GM12878 (cell line): ENCODE measurements at regions not wholly inside any gene's neighbourhood (a gene's known extent, or its start where the extent isn't known, plus 50 kb on each side); places are given as distances from the start of the nearest gene placed in this dataset.

Source experiments
- ATAC-seq: fragments of 200-7000 bp; cut with Tn5 transposase; 3 replicates; pipeline ENCODE4 v1.9.1; 2020; ENCODE audit warnings: mild to moderate bottlenecking, moderate library complexity
- BruUV-seq: library from RNA; stranded (reverse); fragments of 400-500 nt; replicated peaks from 2 replicates; lab custom pipeline; 2021; lab: Mats Ljungman, UMichigan
- CTCF ChIA-PET: fragments of 300-600 bp; sonication (Branson Sonifier 250); formaldehyde crosslinking; extraction: SDS; loops from one replicate; lab custom pipeline; 2021; ENCODE audit warnings: inconsistent platforms; lab: Yijun Ruan, JAX
- POLR2A ChIA-PET: fragments of 350-600 bp; formaldehyde crosslinking; extraction: SDS; loops from one replicate; lab custom pipeline; 2021; ENCODE audit warnings: inconsistent platforms; lab: Charles Lee
- RAD21 ChIA-PET: fragments of 300-600 bp; sonication (Branson Sonifier 250); formaldehyde crosslinking; loops from one replicate; lab custom pipeline; 2023; ENCODE audit warnings: antibody characterized with exemption; ENCODE audit not compliant: unreplicated experiment; lab: Charles Lee
- SMC1A ChIA-PET: fragments of 300-600 bp; sonication (Branson Sonifier 250); formaldehyde crosslinking; loops from one replicate; lab custom pipeline; 2023; ENCODE audit not compliant: unreplicated experiment, uncharacterized antibody; lab: Charles Lee
- DNase-seq: peaks from one replicate; pipeline ENCODE4 v3.0.0-alpha.2; 2011; ENCODE audit warnings: low read depth, low spot score
- FAIRE-seq: peaks from 3 replicates; lab custom pipeline; 2011; peaks lifted over from hg19 to GRCh38; lab: Jason Lieb, UNC
- H2AFZ ChIP-seq: 2 replicates; pipeline ENCODE4 v1.6.0; 2011; ENCODE audit warnings: low read depth, low read length, control low read depth; ENCODE audit not compliant: control insufficient read depth
- H3K27ac ChIP-seq: 2 replicates; pipeline ENCODE4 v1.5.1; 2011; ENCODE audit warnings: control low read depth; ENCODE audit not compliant: control insufficient read depth, insufficient read depth
- H3K27me3 ChIP-seq, 2 experiments: replicated peaks in 1 of 2; 2 replicates each; pipeline versions ENCODE4 v1.6.0 to v1.6.1; 2011; ENCODE audit warnings: low read length in 1 of 2; ENCODE audit not compliant: control insufficient read depth in 2 of 2, insufficient read depth in 2 of 2
- H3K36me3 ChIP-seq, 2 experiments: 2 replicates each; pipeline ENCODE4 v1.5.1; 2011; ENCODE audit warnings: low read length in 1 of 2; ENCODE audit not compliant: control insufficient read depth in 2 of 2, insufficient read depth in 2 of 2
- H3K4me1 ChIP-seq: 2 replicates; pipeline ENCODE4 v1.6.1; 2011; ENCODE audit warnings: mild to moderate bottlenecking, low read length, moderate library complexity, mixed read lengths; ENCODE audit not compliant: control insufficient read depth, insufficient read depth
- H3K4me2 ChIP-seq: 2 replicates; pipeline ENCODE4 v1.6.0; 2011; ENCODE audit warnings: control low read depth; ENCODE audit not compliant: control insufficient read depth, insufficient read depth
- H3K4me3 ChIP-seq: fragments of 200-600 bp; sonication (generic); 2 replicates; pipeline ENCODE4 v1.5.1; 2016
- H3K79me2 ChIP-seq: 2 replicates; pipeline ENCODE4 v1.6.0; 2011; ENCODE audit warnings: low read length; ENCODE audit not compliant: control insufficient read depth, insufficient read depth
- H3K9ac ChIP-seq: 2 replicates; pipeline ENCODE4 v1.8.0; 2011; ENCODE audit warnings: low read length, control low read depth, mixed read lengths; ENCODE audit not compliant: control insufficient read depth, insufficient read depth
- H3K9me3 ChIP-seq: replicated peaks from 3 replicates; pipeline ENCODE4 v1.5.1; 2011; ENCODE audit warnings: mild to moderate bottlenecking, low read length; ENCODE audit not compliant: control insufficient read depth, insufficient read depth
- H4K20me1 ChIP-seq: 2 replicates; pipeline ENCODE4 v1.6.0; 2011; ENCODE audit not compliant: control insufficient read depth, insufficient read depth
- EGR1 ChIP-seq, 2 experiments: IDR thresholded peaks; 1 replicate in 1 of 2; 2 replicates in 1 of 2; pipeline ENCODE4 v1.6.1; 2011 to 2012; ENCODE audit warnings: low read depth in 2 of 2, low read length in 2 of 2, borderline replicate concordance in 1 of 2, mild to moderate bottlenecking in 1 of 2, moderate library complexity in 1 of 2
- IKZF1 ChIP-seq: fragments of 450-650 bp; conservative IDR thresholded peaks from 2 replicates; pipeline ENCODE4 v1.6.1; 2017; ENCODE audit warnings: antibody characterized with exemption, mild to moderate bottlenecking
- KLF5 ChIP-seq: fragments of 450-650 bp; IDR thresholded peaks from 2 replicates; pipeline ENCODE4 v1.6.1; 2014; ENCODE audit warnings: mild to moderate bottlenecking; ENCODE audit not compliant: partially characterized antibody
- MXI1 ChIP-seq: fragments of 150-350 bp; IDR thresholded peaks from 2 replicates; pipeline ENCODE4 v1.6.1; 2011; ENCODE audit warnings: low read depth, mild to moderate bottlenecking, inconsistent platforms, low read length, improper control_type of control experiment
- NBN ChIP-seq: fragments of 450-650 bp; IDR thresholded peaks from 2 replicates; pipeline ENCODE4 v1.6.1; 2016
- NR2C1 ChIP-seq: fragments of 450-650 bp; IDR thresholded peaks from 2 replicates; pipeline ENCODE4 v1.6.1; 2017; ENCODE audit warnings: antibody characterized with exemption, mild to moderate bottlenecking, moderate library complexity
- PBX3 ChIP-seq: IDR thresholded peaks from 2 replicates; pipeline ENCODE4 v1.6.1; 2011; ENCODE audit warnings: mild to moderate bottlenecking, low read depth, low read length, moderate library complexity; ENCODE audit not compliant: insufficient replicate concordance
- POLR2AphosphoS5 ChIP-seq: IDR thresholded peaks from 2 replicates; pipeline ENCODE4 v1.6.1; 2011; ENCODE audit warnings: mild to moderate bottlenecking, low read length, inconsistent platforms
- POU2F2 ChIP-seq: IDR thresholded peaks from 3 replicates; pipeline ENCODE4 v1.6.1; 2011; ENCODE audit warnings: low read depth, mild to moderate bottlenecking, low read length, borderline replicate concordance
- RB1 ChIP-seq: fragments of 450-650 bp; formaldehyde crosslinking; IDR thresholded peaks from 2 replicates; pipeline ENCODE4 v1.6.1; 2017; ENCODE audit warnings: mild to moderate bottlenecking, borderline replicate concordance
- RELA ChIP-seq: fragments of 450-650 bp; IDR thresholded peaks from 2 replicates; pipeline ENCODE4 v1.8.0; 2014; ENCODE audit warnings: borderline replicate concordance; ENCODE audit not compliant: partially characterized antibody
- SMARCA5 ChIP-seq: fragments of 450-650 bp; IDR thresholded peaks from 2 replicates; pipeline ENCODE4 v1.6.1; 2017; ENCODE audit warnings: mild to moderate bottlenecking
- TAF1 ChIP-seq: IDR thresholded peaks from 2 replicates; pipeline ENCODE4 v1.6.1; 2011; ENCODE audit warnings: mild to moderate bottlenecking, low read depth, low read length, borderline replicate concordance
- ZBED1 ChIP-seq: IDR thresholded peaks from 2 replicates; pipeline ENCODE4 v1.6.1; 2016; ENCODE audit warnings: borderline replicate concordance
- WGBS: methylation state at CpG from one replicate; pipeline ENCODE4 v1.1.6; 2016; ENCODE audit warnings: low lambda C conversion rate; ENCODE audit not compliant: insufficient replicate concordance, insufficient coverage; ENCODE audit errors: missing lambda C conversion rate; 5-methylcytosine and 5-hydroxymethylcytosine counted together
- in situ Hi-C: fragments of 300-500 bp; cut with MboI; formaldehyde crosslinking; loops from 9 replicates; pipeline ENCODE4 v1.14.3; 2018; ENCODE audit warnings: mixed read lengths
- intact Hi-C: fragments of 100-400 bp; cut with micrococcal nuclease; formaldehyde crosslinking; loops from one replicate; pipeline ENCODE4 v1.14.2; 2022; ENCODE audit not compliant: unreplicated experiment
- TF ChIP-seq, protein P1 (sequence below): fragments of 450-650 bp; formaldehyde crosslinking; IDR thresholded peaks from 2 replicates; pipeline ENCODE4 v1.4.0; 2022; ENCODE audit warnings: mild to moderate bottlenecking, moderate library complexity
- TF ChIP-seq, protein P2 (sequence below): IDR thresholded peaks from 2 replicates; pipeline ENCODE4 v1.6.1; 2012; ENCODE audit warnings: low read depth, low read length, improper control_type of control experiment

GRCh38 chr6:145138469-145139139 is 596.7 kb downstream of the EPM2A start (continued):
- TF ChIP-seq NR2C1 (no peak), SMARCA5 (no peak), EGR1 (IDR thresholded peaks at IDR 0.05; ENCODE audit: borderline replicate concordance in 1 of 2, low read depth in 2 of 2, low read length in 2 of 2) (no peak), MXI1 (no peak)

GRCh38 chr6:145139140-145139850 is 596.0 kb downstream of the EPM2A start:
- intact Hi-C loops (no loop called here), in situ Hi-C loops (no loop called here)
- ChIA-PET RAD21 (no interaction called here), POLR2A (no interaction called here), SMC1A (no interaction called here), CTCF (interaction anchor here (1.0 to 1.5 kb wide), 2 partner anchors 494 to 554 kb away, joined by 3 to 6 read pairs; no protein-coding TSS in a partner anchor)
- no peak overlapping the region for H2AFZ ChIP-seq
- DNase-seq (no peak), FAIRE-seq (no peak), ATAC-seq (no peak)
- 57% methylated on average over 7 of the region's 7 CpGs for WGBS
- BruUV-seq = no TSS peak
- H3K36me3 ChIP-seq = no peaks in the 10 kb centered on the region
- no peaks in the 10 kb centered on the region for H3K79me2 ChIP-seq
- no peaks in the 10 kb centered on the region; a peak in 1 of 4 replicates for H3K27me3 ChIP-seq
- no peak overlapping the region for H3K4me3 ChIP-seq
- no peak overlapping the region for H3K4me2 ChIP-seq
- no peak overlapping the region for H3K27ac ChIP-seq
- H3K4me1 ChIP-seq = no peaks in the 10 kb centered on the region
- H4K20me1 ChIP-seq = no peaks in the 10 kb centered on the region
- no peak overlapping the region for H3K9ac ChIP-seq
- no peaks in the 10 kb centered on the region for H3K9me3 ChIP-seq
- TF ChIP-seq POLR2AphosphoS5 (no peak), NBN (no peak), IKZF1 (no peak), TAF1 (no peak), PBX3 (no peak), RB1 (no peak), ZBED1 (no peak), RELA (no peak), KLF5 (no peak), POU2F2 (no peak)
- TF ChIP-seq, protein P1, sequence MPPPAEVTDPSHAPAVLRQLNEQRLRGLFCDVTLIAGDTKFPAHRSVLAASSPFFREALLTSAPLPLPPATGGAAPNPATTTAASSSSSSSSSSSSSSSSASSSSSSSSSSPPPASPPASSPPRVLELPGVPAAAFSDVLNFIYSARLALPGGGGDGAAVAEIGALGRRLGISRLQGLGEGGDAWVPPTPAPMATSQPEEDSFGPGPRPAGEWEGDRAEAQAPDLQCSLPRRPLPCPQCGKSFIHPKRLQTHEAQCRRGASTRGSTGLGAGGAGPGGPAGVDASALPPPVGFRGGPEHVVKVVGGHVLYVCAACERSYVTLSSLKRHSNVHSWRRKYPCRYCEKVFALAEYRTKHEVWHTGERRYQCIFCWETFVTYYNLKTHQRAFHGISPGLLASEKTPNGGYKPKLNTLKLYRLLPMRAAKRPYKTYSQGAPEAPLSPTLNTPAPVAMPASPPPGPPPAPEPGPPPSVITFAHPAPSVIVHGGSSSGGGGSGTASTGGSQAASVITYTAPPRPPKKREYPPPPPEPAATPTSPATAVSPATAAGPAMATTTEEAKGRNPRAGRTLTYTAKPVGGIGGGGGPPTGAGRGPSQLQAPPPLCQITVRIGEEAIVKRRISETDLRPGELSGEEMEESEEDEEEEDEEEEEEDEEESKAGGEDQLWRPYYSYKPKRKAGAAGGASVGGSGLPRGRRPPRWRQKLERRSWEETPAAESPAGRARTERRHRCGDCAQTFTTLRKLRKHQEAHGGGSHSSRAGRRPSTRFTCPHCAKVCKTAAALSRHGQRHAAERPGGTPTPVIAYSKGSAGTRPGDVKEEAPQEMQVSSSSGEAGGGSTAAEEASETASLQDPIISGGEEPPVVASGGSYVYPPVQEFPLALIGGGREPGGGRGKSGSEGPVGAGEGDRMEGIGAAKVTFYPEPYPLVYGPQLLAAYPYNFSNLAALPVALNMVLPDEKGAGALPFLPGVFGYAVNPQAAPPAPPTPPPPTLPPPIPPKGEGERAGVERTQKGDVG (CRISPR knock-in tag) = no peak
- TF ChIP-seq, protein P2, sequence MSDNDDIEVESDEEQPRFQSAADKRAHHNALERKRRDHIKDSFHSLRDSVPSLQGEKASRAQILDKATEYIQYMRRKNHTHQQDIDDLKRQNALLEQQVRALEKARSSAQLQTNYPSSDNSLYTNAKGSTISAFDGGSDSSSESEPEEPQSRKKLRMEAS = no peak
